ENCODE measurements at regions not wholly inside any gene's neighbourhood (a gene's known extent, or its start where the extent isn't known, plus 50 kb on each side); places are given as distances from the start of the nearest gene placed in this dataset.

DNA sequence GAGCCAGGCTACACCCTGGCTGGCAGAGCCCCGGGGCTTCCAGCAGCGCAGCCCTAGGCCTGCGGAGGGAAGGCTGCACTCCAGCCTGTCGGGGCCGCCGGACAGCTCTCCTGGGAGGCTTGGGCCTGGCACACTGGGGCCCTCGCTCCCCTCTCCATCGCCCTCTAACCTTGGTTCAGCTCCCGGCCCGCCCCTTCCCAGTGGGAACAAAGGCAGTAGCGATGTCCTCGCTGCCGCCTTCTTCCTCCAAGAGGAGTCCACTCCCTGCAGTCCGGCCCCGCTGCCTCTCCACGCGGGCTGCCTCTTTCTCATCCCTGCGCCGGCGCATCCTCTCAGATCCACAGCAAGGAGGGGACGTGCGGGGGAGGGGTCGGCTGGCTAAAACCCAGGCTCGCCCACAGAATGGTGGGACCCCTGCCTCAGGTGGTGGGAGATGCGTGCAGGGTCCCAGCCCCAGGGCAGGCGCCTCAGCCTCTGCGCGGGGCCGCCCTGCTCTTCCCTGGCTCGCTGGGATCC lies 138.1 kb downstream of the TWIST2 start:
- DNase-seq = no peak

DNA sequence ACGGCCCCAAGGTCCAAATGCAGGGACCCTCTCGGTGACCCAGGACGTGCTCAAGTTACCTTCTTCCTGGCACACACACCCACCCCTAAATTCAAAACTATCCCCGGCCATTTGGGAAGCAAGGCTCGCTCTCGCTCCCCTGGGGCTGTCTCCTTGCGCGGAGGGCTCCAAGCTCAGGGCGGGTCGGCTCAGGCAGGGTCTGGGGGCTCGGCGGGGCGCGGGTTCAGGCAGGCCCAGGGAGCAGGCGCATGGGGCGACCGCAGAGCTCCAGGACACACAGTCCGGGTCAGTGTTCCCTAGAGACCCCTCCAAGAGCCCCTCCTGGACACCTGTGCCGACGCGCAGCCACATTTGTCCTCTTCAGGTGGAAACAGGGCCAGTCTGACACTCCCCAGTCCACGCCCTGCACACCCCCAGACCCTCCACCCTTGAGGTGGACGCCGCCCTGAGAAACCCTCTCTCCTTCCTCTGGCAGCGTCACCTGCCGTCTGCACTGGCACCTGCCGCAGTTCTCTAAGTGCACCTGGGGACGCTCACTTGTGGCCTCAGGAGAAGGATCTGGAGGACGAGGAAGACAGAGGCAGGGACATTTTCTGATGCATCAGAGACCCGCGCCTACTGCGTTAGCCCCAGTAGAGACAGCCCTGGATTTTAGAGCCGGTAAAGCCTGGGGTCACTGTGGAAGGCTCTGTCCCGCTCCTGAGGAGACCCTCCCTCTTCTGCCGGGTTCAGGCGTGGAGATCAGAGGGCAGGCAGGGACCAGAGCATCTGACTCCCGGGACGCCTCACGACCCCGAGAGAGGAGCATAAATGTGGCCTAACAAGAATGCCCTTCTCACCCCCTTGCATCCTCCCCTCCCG lies 138.8 kb downstream of the TWIST2 start:
- no peak for DNase-seq

- DNase-seq = no peak
Measured at GRCh38 chr2:238987352-238987981, 139.6 kb downstream of the TWIST2 start.

GRCh38 chr2:238988105-238988504 lies 140.2 kb downstream of the TWIST2 start:
- DNase-seq = no peak

DNA sequence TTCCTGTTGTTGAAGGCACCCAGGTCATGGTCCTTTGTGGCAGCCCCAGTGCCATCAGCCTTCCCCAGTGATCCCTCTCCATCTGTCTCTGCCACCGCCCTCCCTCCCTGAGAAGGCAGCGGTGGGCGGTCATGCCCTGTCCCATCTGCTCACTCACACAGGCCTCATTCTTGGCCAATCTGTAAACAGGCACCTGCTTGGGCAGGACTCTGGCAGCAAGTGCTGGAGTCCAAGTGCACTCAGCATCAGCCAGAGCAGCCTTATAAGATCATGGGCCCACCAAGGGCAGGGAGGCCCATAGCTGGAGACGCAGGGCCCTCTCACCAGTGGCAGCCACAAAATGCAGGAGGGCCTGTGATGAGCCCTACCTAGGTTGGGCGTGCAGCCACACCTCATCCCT lies 140.9 kb downstream of the TWIST2 start:
- no peak for DNase-seq

- DNase-seq = no peak
Measured at GRCh38 chr2:238989484-238989883, 141.6 kb downstream of the TWIST2 start.

DNA sequence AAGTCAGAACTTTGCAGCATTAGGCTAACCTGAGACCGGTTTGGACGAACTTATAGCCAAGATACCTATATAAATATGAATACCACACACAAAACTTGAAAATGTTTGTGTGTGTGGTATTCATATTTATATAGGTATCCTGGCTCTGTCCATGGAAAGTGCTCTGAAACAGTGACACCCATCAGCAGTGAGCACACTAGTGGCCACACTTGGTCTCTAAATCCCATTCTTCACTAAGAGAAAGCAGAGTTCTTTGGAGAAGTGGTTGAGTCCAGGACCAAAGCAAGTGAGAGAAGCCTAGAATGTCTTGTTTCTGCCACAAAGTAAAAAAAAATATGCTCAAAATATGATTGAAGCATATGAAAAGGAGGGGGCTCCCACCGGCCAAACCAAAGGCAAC lies 146.5 kb downstream of the TWIST2 start:
- DNase-seq = no peak

GRCh38 chr2:238994876-238995275 lies 147.0 kb downstream of the TWIST2 start:
- DNase-seq = no peak

- DNase-seq = no peak
Measured at GRCh38 chr2:238995634-238996033, 147.7 kb downstream of the TWIST2 start.

DNA sequence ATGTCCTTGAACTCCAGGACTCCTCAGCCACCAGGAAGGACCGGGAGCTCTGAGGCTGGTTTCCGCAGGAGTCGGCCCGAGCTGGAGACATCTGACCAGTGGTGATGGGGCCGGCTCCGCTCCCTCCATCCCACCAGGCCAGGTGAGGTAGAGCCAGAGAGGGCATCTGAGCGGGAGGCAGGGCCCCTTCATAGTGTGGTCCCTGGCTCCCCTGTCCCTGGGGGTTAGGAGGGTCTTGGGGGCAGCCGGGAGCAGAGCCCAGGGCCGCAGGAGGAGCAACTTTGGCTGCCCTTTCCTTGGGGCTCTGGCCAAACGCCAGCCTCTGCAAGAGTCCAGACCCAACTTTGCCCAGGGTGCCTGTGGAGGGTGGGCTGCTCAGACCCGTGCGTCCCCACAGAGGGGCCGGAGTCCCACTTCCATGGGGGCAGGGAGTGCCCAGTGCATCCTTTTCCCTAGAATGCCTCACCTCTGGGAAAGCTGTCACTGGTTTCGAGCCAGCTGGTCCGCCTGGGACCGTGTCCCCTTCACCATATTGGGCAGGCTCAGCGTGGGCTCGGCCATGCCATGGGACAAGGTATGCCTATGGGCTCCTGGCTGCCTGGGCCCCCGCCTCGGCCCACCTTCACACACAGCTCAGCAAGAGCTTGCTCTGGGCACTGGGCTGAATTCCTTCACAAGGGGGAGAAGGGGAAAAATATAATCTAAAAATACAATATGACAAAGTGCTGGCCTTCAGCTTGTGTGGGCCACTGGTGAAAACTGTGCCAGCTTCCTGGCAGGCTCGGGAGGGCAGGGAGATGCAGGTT lies 148.6 kb downstream of the TWIST2 start:
- no peak for DNase-seq

- DNase-seq = no peak
Measured at GRCh38 chr2:238997137-238997390, 149.2 kb downstream of the TWIST2 start.

GRCh38 chr2:238997684-238998083 lies 149.8 kb downstream of the TWIST2 start:
- DNase-seq = no peak
